Cardiac fibroblast (primary cell): ENCODE measurements at regions not wholly inside any gene's neighbourhood (a gene's known extent, or its start where the extent isn't known, plus 50 kb on each side); places are given as distances from the start of the nearest gene placed in this dataset.

Experiments
- DNase-seq, 2 donors: peaks; one replicate each; pipeline versions ENCODE4 v3.0.0 to v3.0.0-alpha.2; 2010; ENCODE audit warnings: low read depth in 2 of 2
- H3K4me3 ChIP-seq, 2 donors: replicated peaks in 1 of 2; 1 replicate in 1 of 2; 2 replicates in 1 of 2; pipeline ENCODE4 v1.5.1; 2011; ENCODE audit warnings: low read depth in 2 of 2, low read length in 2 of 2, mild to moderate bottlenecking in 2 of 2, moderate library complexity in 1 of 2
- TF ChIP-seq, protein P1 (sequence below): IDR thresholded peaks from one replicate; pipeline ENCODE4 v1.5.1; 2011; ENCODE audit warnings: low read depth, mild to moderate bottlenecking, low read length, inconsistent platforms

DNA sequence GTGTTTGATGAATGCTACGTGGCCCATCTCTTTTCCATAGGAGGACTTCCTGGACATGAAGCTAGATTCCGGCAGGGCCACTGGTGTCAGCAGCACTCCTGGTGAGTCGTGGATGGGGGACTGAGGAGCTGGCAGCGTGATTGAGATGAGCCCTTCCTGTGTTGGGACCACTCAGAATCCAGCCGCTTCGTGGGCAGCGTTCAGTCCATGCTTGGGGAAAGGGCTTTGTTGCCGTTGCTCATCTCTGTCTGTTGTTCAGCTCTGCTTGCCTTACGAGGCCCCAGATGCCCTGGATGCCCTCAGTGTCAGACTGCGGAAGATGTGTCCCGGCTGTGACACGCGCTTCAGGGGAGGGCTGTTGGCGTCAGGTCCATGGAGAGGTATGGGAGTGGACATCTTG, 127.1 kb upstream of the RTL1 start:
- no peak for DNase-seq
- TF ChIP-seq, protein P1, sequence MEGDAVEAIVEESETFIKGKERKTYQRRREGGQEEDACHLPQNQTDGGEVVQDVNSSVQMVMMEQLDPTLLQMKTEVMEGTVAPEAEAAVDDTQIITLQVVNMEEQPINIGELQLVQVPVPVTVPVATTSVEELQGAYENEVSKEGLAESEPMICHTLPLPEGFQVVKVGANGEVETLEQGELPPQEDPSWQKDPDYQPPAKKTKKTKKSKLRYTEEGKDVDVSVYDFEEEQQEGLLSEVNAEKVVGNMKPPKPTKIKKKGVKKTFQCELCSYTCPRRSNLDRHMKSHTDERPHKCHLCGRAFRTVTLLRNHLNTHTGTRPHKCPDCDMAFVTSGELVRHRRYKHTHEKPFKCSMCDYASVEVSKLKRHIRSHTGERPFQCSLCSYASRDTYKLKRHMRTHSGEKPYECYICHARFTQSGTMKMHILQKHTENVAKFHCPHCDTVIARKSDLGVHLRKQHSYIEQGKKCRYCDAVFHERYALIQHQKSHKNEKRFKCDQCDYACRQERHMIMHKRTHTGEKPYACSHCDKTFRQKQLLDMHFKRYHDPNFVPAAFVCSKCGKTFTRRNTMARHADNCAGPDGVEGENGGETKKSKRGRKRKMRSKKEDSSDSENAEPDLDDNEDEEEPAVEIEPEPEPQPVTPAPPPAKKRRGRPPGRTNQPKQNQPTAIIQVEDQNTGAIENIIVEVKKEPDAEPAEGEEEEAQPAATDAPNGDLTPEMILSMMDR, result no peak
- H3K4me3 ChIP-seq, result no peak overlapping the region

DNA sequence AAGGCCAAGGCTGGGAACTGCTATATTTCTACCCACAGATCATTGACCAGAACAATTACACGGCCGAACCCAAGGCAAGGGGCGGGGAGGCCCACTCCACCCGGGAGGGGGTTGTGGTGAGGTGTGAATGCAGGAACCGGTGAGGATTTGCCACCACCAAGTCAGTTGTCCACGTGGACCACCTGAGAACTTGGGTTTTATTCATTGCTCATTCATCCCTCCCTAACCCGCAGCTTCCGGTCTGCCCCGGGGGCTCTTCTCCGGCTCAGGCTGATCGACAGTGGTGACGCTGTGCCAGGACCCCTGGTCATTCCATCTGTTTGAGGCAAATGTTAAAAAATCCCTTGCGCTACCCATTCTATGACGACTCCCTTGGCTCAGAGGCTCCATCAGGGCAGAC, 127.7 kb upstream of the RTL1 start:
- DNase-seq, result no peak
- no peak overlapping the region for H3K4me3 ChIP-seq
- TF ChIP-seq, protein P1, result no peak

DNA sequence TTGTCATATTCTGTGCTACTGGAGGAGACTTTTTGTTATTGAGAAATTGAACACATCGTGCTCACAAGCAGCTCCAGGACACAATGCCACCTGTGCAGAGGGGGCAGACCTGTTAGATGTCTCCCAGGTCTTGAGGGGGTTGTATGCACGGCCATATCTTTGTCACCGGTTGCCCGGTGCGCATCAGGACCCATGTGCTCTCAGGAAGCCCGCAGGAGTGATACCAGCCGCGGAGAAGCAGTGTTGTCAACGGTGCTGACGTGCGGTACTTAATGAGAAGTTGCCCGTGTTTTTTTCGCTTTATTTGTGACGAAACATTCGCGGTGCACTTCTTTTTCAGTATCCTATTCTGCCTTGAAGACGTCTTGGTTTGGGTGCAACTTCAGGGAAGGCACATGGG, 128.2 kb upstream of the RTL1 start:
- DNase-seq, result no peak
- no peak overlapping the region for H3K4me3 ChIP-seq
- TF ChIP-seq, protein P1, result no peak

- no peak overlapping the region for H3K4me3 ChIP-seq
- DNase-seq, result no peak
- TF ChIP-seq, protein P1, result no peak
Observed at GRCh38 chr14:101032433-101032832, 128.9 kb upstream of the RTL1 start.

DNA sequence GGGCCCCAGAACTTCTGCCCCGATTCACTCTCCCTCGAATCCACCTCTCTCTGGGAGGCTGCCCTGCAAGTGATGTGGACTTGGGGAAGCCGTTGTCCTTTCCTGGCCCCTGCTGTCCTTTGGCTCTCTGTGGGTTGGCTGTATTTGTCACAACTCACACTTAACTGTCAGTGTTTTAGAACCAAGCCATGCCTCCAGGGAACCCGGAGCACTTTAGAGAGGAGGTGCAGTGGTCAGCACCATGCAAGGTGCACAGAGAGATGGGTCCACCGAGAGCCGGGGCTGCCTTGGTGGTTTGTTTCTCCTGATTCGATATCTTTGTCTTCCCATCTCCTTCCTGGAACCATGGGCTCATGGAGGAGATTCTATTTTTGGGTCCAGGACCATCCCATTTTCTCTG, 129.5 kb upstream of the RTL1 start:
- H3K4me3 ChIP-seq, result no peak overlapping the region
- no peak for DNase-seq
- TF ChIP-seq, protein P1, result no peak

DNA sequence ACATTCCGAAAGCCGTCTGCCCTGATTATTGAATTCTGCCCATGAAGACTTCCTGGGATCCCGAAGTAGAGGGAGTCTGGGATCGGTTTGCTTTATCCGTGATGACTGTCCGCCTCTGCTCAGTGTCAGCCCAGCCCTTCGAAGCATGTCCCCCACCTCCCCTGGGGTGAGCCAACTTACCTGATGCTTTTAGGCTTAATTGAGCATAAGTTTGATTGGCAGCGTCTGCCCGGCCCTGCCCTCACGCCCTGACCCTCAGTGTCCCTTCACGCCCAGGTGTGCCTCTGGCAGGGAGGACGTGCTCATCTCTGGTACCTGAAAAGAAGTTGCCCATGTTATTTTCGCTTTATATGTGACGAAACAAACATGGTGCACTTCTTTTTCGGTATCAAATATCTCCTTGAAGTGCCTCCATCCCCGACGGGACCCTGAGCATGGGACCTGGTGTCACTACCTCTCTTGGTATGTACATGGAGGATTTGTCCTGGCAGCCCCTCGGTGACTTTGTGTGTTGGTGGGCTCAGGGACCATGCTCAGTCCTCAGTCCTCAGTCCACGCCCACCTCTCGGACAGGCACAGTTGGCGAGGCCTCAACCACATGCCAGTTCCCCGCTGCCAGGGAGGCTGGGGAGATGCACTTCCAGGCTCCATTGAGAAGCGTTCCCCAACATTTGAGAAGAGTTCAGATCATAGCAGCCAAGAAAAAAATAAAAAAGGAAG, 130.1 kb upstream of the RTL1 start:
- no peak overlapping the region for H3K4me3 ChIP-seq

More for the DNA sequence above, 130.1 kb upstream of the RTL1 start:
- DNase-seq, result no peak
- TF ChIP-seq, protein P1, result no peak
